C4-2B (cell line): ENCODE measurements at regions not wholly inside any gene's neighbourhood (a gene's known extent, or its start where the extent isn't known, plus 50 kb on each side); places are given as distances from the start of the nearest gene placed in this dataset.

ENCODE experiments used
- H3K27ac ChIP-seq: fragments of 450-650 bp; 2 replicates; pipeline ENCODE4 v1.5.1; 2017
- CTCF ChIP-seq: fragments of 450-650 bp; conservative IDR thresholded peaks from 2 replicates; pipeline ENCODE4 v1.5.1; 2017; ENCODE audit warnings: mild to moderate bottlenecking
- ZFX ChIP-seq: fragments of 450-650 bp; IDR thresholded peaks from 2 replicates; pipeline ENCODE4 v1.6.1; 2017

GRCh38 chr11:25377466-25377865, 880.6 kb downstream of the LUZP2 start:
- H3K27ac ChIP-seq = no peak overlapping the region
- TF ChIP-seq CTCF = no peak
- no peak for TF ChIP-seq ZFX

GRCh38 chr11:25396847-25397246, 900.0 kb downstream of the LUZP2 start:
- TF ChIP-seq ZFX (no peak), CTCF (no peak)
- no peak overlapping the region for H3K27ac ChIP-seq

GRCh38 chr11:25408146-25408545, 911.3 kb downstream of the LUZP2 start:
- TF ChIP-seq ZFX (no peak), CTCF (no peak)

GRCh38 chr11:25415793-25416192, 916.1 kb upstream of the ANO3 start:
- no peak overlapping the region for H3K27ac ChIP-seq
- no peak for TF ChIP-seq ZFX
- TF ChIP-seq CTCF = no peak

More at GRCh38 chr11:25408146-25408545, 911.3 kb downstream of the LUZP2 start:
- no peak overlapping the region for H3K27ac ChIP-seq

GRCh38 chr11:25423436-25424199, 908.3 kb upstream of the ANO3 start:
- TF ChIP-seq ZFX = no peak
- TF ChIP-seq CTCF = no peak

GRCh38 chr11:25432376-25432775, 899.6 kb upstream of the ANO3 start:
- TF ChIP-seq CTCF = no peak
- TF ChIP-seq ZFX = no peak
- H3K27ac ChIP-seq = no peak overlapping the region

More at GRCh38 chr11:25423436-25424199, 908.3 kb upstream of the ANO3 start:
- no peak overlapping the region for H3K27ac ChIP-seq

- peak overlapping the region; percentile 25; the same call in 1 of the 2 replicates for H3K27ac ChIP-seq
- TF ChIP-seq CTCF = no peak
These were observed 896.7 kb upstream of the ANO3 start for GRCh38 chr11:25435197-25435596.
